WI38 (cell line): ENCODE measurements at regions not wholly inside any gene's neighbourhood (a gene's known extent, or its start where the extent isn't known, plus 50 kb on each side); places are given as distances from the start of the nearest gene placed in this dataset.
"Not testable (repeated sequence)": the region's sequence is repeated elsewhere in the genome, so short reads cannot be mapped to it uniquely, and the experiment has no call there.

Source experiments
- H3K4me3 ChIP-seq: 2 replicates; pipeline ENCODE4 v1.5.1; 2011; ENCODE audit warnings: low read depth, mild to moderate bottlenecking, control low read depth, low read length
- CTCF ChIP-seq: IDR thresholded peaks from 2 replicates; pipeline ENCODE4 v1.5.1; 2012; ENCODE audit warnings: low read depth, mild to moderate bottlenecking, control low read depth, low read length

- no peak overlapping the region for H3K4me3 ChIP-seq
Measured at GRCh38 chr7:94190599-94191061, 186.5 kb upstream of the BET1 start.

GRCh38 chr7:94194426-94194825 lies 190.3 kb upstream of the BET1 start:
- H3K4me3 ChIP-seq = not testable (repeated sequence)

More at GRCh38 chr7:94190599-94191061, 186.5 kb upstream of the BET1 start:
- TF ChIP-seq CTCF = no peak

GRCh38 chr7:94195201-94195600 lies 191.0 kb upstream of the BET1 start:
- TF ChIP-seq CTCF = no peak

GRCh38 chr7:94195813-94196212 lies 191.7 kb upstream of the BET1 start:
- no peak overlapping the region for H3K4me3 ChIP-seq
- TF ChIP-seq CTCF = no peak

More at GRCh38 chr7:94195201-94195600, 191.0 kb upstream of the BET1 start:
- no peak overlapping the region for H3K4me3 ChIP-seq

- no peak overlapping the region for H3K4me3 ChIP-seq
- TF ChIP-seq CTCF = no peak
Measured at GRCh38 chr7:94205529-94205928, 189.2 kb upstream of the COL1A2 start.

GRCh38 chr7:94206295-94206694 lies 188.4 kb upstream of the COL1A2 start:
- H3K4me3 ChIP-seq = no peak overlapping the region
- no peak for TF ChIP-seq CTCF

GRCh38 chr7:94212160-94212559 lies 182.5 kb upstream of the COL1A2 start:
- H3K4me3 ChIP-seq = no peak overlapping the region
- no peak for TF ChIP-seq CTCF

- no peak overlapping the region for H3K4me3 ChIP-seq
- TF ChIP-seq CTCF = no peak
Measured at GRCh38 chr7:94216944-94217461, 177.7 kb upstream of the COL1A2 start.
